ENCODE measurements at regions not wholly inside any gene's neighbourhood (a gene's known extent, or its start where the extent isn't known, plus 50 kb on each side); places are given as distances from the start of the nearest gene placed in this dataset.

- H3K36me3 ChIP-seq (replicated peaks; ENCODE audit: low read depth, low read length): no peaks in the 10 kb centered on the region
- no peaks in the 10 kb centered on the region for H3K79me2 ChIP-seq (ENCODE audit: low read length)
- TF ChIP-seq CTCF (IDR thresholded peaks at IDR 0.05; ENCODE audit: low read depth, low read length) (no peak), EZH2phosphoT487 (IDR thresholded peaks at IDR 0.05; ENCODE audit: low read depth) (no peak)
- no peaks in the 10 kb centered on the region for H3K4me1 ChIP-seq (ENCODE audit: low read length)
- H3K9me3 ChIP-seq (ENCODE audit: insufficient read depth, low read length): no peaks in the 10 kb centered on the region
- H3K4me2 ChIP-seq (ENCODE audit: low read length): no peak overlapping the region
- H3K9ac ChIP-seq (ENCODE audit: low read length): no peak overlapping the region
- H3K27ac ChIP-seq (ENCODE audit: low read length): no peak overlapping the region
- no peaks in the 10 kb centered on the region for H3K27me3 ChIP-seq (ENCODE audit: low read depth, low read length)
- no peaks in the 10 kb centered on the region for H4K20me1 ChIP-seq (ENCODE audit: insufficient read depth, low read length)
- no peak overlapping the region for H2AFZ ChIP-seq (ENCODE audit: low read depth, low read length)
- H3K4me3 ChIP-seq (ENCODE audit: low read length): no peak overlapping the region
Observed at GRCh38 chr2:155930312-155930711, 402.2 kb downstream of the NR4A2 start.

- H2AFZ ChIP-seq (ENCODE audit: low read depth, low read length): no peak overlapping the region
- no peaks in the 10 kb centered on the region for H4K20me1 ChIP-seq (ENCODE audit: insufficient read depth, low read length)
- H3K79me2 ChIP-seq (ENCODE audit: low read length): no peaks in the 10 kb centered on the region
- no peaks in the 10 kb centered on the region for H3K36me3 ChIP-seq (replicated peaks; ENCODE audit: low read depth, low read length)
- H3K27me3 ChIP-seq (ENCODE audit: low read depth, low read length): no peaks in the 10 kb centered on the region
- no peak overlapping the region for H3K27ac ChIP-seq (ENCODE audit: low read length)
- TF ChIP-seq CTCF (IDR thresholded peaks at IDR 0.05; ENCODE audit: low read depth, low read length): no peak
- no peak for TF ChIP-seq EZH2phosphoT487 (IDR thresholded peaks at IDR 0.05; ENCODE audit: low read depth)
- H3K4me2 ChIP-seq (ENCODE audit: low read length): no peak overlapping the region
- H3K4me1 ChIP-seq (ENCODE audit: low read length): no peaks in the 10 kb centered on the region
- no peaks in the 10 kb centered on the region for H3K9me3 ChIP-seq (ENCODE audit: insufficient read depth, low read length)
- H3K4me3 ChIP-seq (ENCODE audit: low read length): no peak overlapping the region
- H3K9ac ChIP-seq (ENCODE audit: low read length): no peak overlapping the region
Observed at GRCh38 chr2:155917380-155917779, 415.1 kb downstream of the NR4A2 start.

- Histone ChIP-seq H3K27me3 (ENCODE audit: low read depth, low read length) (no peaks in the 10 kb centered on the region), H3K9me3 (ENCODE audit: insufficient read depth, low read length) (no peaks in the 10 kb centered on the region), H3K27ac (ENCODE audit: low read length) (no peak overlapping the region), H3K4me1 (ENCODE audit: low read length) (no peaks in the 10 kb centered on the region), H4K20me1 (ENCODE audit: insufficient read depth, low read length) (no peaks in the 10 kb centered on the region), H3K4me3 (ENCODE audit: low read length) (no peak overlapping the region), H3K79me2 (ENCODE audit: low read length) (no peaks in the 10 kb centered on the region), H3K36me3 (replicated peaks; ENCODE audit: low read depth, low read length) (no peaks in the 10 kb centered on the region), H3K9ac (ENCODE audit: low read length) (no peak overlapping the region), H3K4me2 (ENCODE audit: low read length) (no peak overlapping the region), H2AFZ (ENCODE audit: low read depth, low read length) (no peak overlapping the region)
- TF ChIP-seq EZH2phosphoT487 (IDR thresholded peaks at IDR 0.05; ENCODE audit: low read depth): no peak
- no peak for TF ChIP-seq CTCF (IDR thresholded peaks at IDR 0.05; ENCODE audit: low read depth, low read length)
Observed at GRCh38 chr2:155913356-155913755, 419.2 kb downstream of the NR4A2 start.

- TF ChIP-seq CTCF (IDR thresholded peaks at IDR 0.05; ENCODE audit: low read depth, low read length): no peak
- TF ChIP-seq EZH2phosphoT487 (IDR thresholded peaks at IDR 0.05; ENCODE audit: low read depth): no peak
- Histone ChIP-seq H4K20me1 (ENCODE audit: insufficient read depth, low read length) (no peaks in the 10 kb centered on the region), H3K9ac (ENCODE audit: low read length) (no peak overlapping the region)
Observed at GRCh38 chr2:155908567-155908966, 424.0 kb downstream of the NR4A2 start.

More at GRCh38 chr2:155908567-155908966, 424.0 kb downstream of the NR4A2 start:
- Histone ChIP-seq H3K4me3 (ENCODE audit: low read length) (no peak overlapping the region), H2AFZ (ENCODE audit: low read depth, low read length) (no peak overlapping the region), H3K27ac (ENCODE audit: low read length) (no peak overlapping the region), H3K4me2 (ENCODE audit: low read length) (no peak overlapping the region), H3K27me3 (ENCODE audit: low read depth, low read length) (no peaks in the 10 kb centered on the region), H3K4me1 (ENCODE audit: low read length) (no peaks in the 10 kb centered on the region), H3K9me3 (ENCODE audit: insufficient read depth, low read length) (no peaks in the 10 kb centered on the region), H3K79me2 (ENCODE audit: low read length) (no peaks in the 10 kb centered on the region), H3K36me3 (replicated peaks; ENCODE audit: low read depth, low read length) (no peaks in the 10 kb centered on the region)
